Cardiac septum (tissue), 1 donor: ENCODE measurements at regions not wholly inside any gene's neighbourhood (a gene's known extent, or its start where the extent isn't known, plus 50 kb on each side); places are given as distances from the start of the nearest gene placed in this dataset.
A peak's percentile ranks its signal among the peaks of the same experiment; 100 is the strongest.

Experiments used
- DNase-seq: peaks from one replicate; pipeline ENCODE4 v3.0.0-alpha.2; 2020; ENCODE audit warnings: low spot score
- intact Hi-C: fragments of 100-400 bp; cut with DNase I; formaldehyde crosslinking; loops from one replicate; pipeline ENCODE4 v1.14.0; 2022
- donor health status: DM: no; HTN: no; CAD: no.

- intact Hi-C loops: no loop called here
- no peak for DNase-seq
Observed at GRCh38 chr17:77442976-77443747, 302.4 kb downstream of the SEC14L1 start.

- DNase-seq: no peak
- intact Hi-C loops: no loop called here
Observed at GRCh38 chr17:77443748-77444260, 303.0 kb downstream of the SEC14L1 start.

- intact Hi-C loops: no loop called here
Observed at GRCh38 chr17:77444628-77444983, 303.8 kb downstream of the SEC14L1 start.

GRCh38 chr17:77444984-77445759 is 304.4 kb downstream of the SEC14L1 start:
- peak; percentile 81 for DNase-seq
- intact Hi-C loops: no loop called here

More at GRCh38 chr17:77444628-77444983, 303.8 kb downstream of the SEC14L1 start:
- no peak for DNase-seq

GRCh38 chr17:77445760-77446532 is 305.2 kb downstream of the SEC14L1 start:
- intact Hi-C loops: no loop called here
- peak; percentile 78 for DNase-seq

GRCh38 chr17:77446940-77447634 is 306.3 kb downstream of the SEC14L1 start:
- DNase-seq: no peak
- intact Hi-C loops: no loop called here

GRCh38 chr17:77449373-77449907 is 308.7 kb downstream of the SEC14L1 start:
- intact Hi-C loops: no loop called here
- no peak for DNase-seq

- DNase-seq: no peak
- intact Hi-C loops: no loop called here
Observed at GRCh38 chr17:77449908-77450741, 309.4 kb downstream of the SEC14L1 start.

GRCh38 chr17:77450742-77451244 is 310.0 kb downstream of the SEC14L1 start:
- intact Hi-C loops: no loop called here
- DNase-seq: no peak

- DNase-seq: peak; percentile 88
- intact Hi-C loops: no loop called here
Observed at GRCh38 chr17:77451245-77451893, 310.6 kb downstream of the SEC14L1 start.

GRCh38 chr17:77451894-77452852 is 311.4 kb downstream of the SEC14L1 start:
- intact Hi-C loops: no loop called here
- DNase-seq: no peak

- DNase-seq: no peak
- intact Hi-C loops: no loop called here
Observed at GRCh38 chr17:77453613-77454241, 313.0 kb downstream of the SEC14L1 start.

GRCh38 chr17:77454242-77455095 is 313.7 kb downstream of the SEC14L1 start:
- DNase-seq: no peak
- intact Hi-C loops: no loop called here

- intact Hi-C loops: no loop called here
- no peak for DNase-seq
Observed at GRCh38 chr17:77455111-77455890, 314.5 kb downstream of the SEC14L1 start.

GRCh38 chr17:77455891-77456260 is 315.1 kb downstream of the SEC14L1 start:
- intact Hi-C loops: no loop called here
- DNase-seq: no peak
